NOMO-1 treated with dmso at 0.1 percent for 144 hours (cell line): ENCODE measurements at regions not wholly inside any gene's neighbourhood (a gene's known extent, or its start where the extent isn't known, plus 50 kb on each side); places are given as distances from the start of the nearest gene placed in this dataset.
"Not testable (repeated sequence)": the region's sequence is repeated elsewhere in the genome, so short reads cannot be mapped to it uniquely, and the experiment has no call there.

Experiments
- DNase-seq: peaks from one replicate; lab custom pipeline; 2025; ENCODE audit not compliant: unreplicated experiment; lab: John Stamatoyannopoulos, UW

DNA sequence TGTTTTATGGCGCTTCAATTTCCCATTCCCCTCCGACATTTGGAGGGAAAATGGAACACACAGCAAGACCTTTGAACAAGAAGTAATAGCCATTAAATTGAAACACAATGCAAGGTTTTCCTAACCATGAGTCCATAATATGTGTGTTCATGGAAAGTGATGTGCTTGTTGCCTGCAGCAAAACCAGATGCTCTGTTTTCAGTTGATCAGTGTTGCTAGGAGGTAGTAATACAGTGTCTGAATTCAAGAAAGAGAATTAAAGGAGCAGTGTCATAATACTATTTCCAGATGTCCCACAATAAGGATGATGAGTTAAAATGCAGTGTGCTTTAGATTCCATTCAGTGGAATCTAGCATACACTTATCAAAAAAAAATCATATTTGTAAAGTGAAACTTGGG, 637.4 kb upstream of the API5 start:
- DNase-seq = no peak

DNA sequence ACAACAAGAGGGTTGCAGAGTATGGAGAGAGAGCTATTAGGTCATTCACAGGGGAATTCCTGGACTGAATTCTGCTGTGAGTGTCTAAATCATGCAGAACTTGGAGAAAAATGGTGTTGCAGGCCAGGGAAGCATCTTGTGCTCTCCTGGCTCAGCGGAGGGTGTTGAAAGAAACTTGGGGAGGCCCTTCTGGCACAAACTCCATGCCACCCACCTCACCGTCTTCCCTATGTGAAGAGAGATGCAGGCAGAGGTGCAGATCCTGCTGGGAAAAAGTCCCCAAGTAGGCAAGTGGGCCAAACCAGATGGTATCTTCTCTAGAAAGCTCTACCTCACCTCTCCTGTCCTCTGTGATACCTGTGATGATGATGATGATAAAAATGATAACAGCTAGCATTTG, 604.3 kb upstream of the API5 start:
- no peak for DNase-seq

DNA sequence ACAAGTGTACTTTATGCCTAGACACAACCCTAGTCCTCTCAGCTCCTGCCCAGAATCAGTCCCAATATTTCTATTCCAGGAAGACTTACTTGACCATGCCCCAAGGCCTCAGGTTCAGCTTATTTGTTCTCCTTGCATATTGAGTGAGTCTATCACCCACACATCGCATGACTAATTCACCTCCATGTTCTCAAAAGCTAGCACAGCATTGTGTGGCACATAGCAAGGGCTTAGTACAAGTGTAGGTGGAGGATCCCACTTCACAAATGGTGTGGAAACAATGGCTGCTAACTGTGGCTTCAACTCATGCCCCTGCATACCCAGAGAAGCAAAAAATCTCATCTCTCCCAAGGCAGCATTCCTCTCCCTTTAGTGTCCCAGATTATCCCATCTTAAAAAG, 602.6 kb upstream of the API5 start:
- DNase-seq = no peak

DNA sequence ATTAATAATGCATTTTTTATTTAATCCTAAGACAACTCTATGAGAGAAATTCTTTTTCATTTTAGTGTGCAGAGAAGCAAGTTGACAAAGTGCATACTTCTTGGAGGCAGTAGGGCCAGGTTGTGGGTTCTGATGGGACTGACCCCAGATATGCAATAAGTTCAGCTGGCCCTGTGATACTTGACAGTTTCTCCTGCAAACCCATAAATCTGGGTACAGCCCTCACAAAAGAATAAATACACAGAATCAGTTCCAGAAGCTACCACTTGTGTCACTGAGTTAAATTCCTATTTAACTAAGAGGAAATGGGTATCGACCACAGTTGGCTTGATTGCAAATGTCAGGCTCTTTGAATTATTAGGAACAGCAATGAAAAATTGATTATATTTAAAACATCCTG, 598.5 kb upstream of the API5 start:
- DNase-seq = no peak

DNA sequence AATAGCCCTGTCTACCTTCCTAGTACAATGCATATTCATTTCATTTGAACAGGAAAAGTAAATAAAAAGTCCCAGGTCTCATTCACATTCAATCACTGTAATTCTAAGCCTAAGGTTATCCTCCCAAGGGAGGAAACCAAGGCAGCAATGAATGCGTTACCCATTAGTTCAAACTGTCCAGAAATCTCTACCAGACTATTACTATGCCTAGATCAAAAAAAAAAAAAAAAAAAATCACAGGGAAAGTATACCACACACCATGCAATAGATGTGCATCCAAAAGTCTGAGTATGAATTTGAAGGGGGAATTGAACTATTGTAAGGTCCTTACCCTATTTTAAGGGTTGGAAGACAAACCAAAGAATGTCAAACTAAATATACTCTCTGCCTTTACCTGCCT, 598.0 kb upstream of the API5 start:
- DNase-seq = no peak

DNA sequence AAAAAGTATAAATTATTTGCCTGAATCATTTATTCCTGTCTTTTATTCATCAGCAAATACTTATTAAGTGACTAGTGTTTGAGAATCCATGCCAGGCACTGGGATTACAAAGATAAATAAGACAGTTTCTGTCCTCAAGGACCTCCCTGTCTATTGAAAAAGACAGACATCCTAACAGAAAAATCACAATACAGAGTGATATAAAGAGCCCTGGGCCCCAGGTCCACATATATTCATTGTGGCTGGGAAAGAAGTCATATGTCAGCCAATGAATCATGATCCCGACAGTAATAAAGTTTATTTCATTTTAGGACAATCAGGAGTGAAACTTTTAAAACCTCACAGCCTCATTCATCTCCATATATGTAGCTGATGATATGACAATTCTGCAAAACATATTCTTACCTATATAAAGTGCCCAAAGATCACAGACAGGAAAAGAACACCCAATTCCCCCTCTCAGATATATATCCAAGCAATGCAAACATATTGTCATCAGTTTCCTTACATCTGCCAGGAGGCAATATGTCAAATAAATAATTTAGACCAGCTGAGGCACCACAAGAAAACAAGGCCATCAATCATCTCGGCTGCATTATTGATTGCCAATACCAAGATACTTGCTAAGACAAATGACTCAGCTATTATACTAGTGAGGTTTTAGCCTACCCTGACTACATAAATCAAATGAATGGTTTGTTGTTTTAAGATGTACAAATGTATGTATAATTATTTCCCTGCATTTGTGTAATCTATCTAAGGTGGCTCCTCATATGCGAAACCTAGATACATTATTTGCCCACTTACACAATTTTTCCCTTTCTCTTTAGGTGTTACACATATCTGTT, 590.9 kb upstream of the API5 start:
- no peak for DNase-seq

DNA sequence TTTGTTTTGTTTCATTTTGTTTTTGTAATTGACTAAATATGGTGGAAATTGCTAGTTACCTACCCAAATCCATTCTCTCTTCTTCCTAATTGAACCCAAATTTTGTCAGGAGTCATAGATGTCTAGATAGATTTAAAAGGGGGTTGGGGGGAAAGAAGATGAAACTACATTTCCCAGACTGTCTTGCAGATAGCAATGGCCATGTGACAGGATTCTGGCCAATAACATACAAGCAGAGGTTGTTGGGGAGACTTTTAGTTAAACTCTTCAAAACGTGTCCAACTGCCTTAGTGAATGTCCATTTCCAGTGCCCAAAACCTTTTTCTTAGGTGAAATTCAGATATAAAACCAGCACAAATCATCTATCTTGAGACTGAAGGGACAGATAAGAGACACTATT, 583.9 kb upstream of the API5 start:
- DNase-seq = no peak

DNA sequence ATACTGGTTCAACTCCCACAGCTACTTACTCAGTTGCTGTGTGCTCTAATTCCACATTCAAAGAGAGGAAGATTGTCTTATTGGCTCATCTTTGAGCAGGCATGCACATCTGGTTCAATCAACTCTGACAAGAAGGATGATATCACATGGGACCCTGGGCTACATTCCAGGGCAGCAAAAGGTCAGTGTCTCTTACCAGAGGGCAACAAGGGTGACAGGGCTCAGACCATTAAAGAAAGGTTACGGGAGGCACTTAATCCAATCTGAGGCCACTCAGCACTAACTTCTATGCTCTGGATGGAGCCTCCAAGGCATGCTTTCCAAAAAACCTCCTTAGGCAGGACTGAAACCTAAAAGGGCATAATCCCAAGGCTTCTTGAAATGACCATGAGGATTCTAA, 549.4 kb upstream of the API5 start:
- no peak for DNase-seq

DNA sequence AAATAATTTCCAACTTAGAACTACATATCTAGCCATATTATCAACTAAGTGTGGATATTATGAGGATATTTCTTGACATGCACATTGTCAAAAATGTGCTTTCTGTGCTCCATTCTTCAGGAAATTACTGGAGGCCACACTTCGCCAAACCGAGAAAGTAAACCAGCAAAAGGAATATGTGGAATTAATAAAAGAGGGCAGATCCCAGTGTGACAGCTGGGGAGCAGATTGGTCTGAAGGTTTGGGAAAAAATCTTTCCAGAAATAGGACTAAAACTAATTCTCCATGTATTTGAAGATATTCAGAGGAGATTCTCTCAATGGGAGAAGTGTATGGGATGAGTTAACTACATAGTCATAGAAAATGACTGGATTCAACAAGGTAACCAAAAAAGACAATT, 546.9 kb upstream of the API5 start:
- no peak for DNase-seq

DNA sequence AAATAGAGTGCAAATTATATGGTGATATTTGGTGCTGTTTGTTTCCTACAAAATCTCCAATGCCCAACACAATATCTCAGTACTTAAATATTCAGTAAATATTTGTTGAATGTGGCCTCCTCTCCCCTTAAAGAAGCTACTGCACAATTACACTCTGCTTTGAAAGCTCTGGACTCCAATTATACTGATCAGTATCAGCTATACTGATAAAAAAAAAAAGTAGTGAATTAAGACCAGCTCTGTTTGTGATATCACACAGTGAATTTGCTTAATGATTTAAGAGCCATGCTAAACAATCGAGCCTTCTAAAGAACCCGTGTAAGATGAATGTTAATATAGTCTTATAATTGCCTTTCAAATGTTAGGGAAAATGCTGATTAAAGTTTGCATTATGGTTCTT, 543.2 kb upstream of the API5 start:
- no peak for DNase-seq

DNA sequence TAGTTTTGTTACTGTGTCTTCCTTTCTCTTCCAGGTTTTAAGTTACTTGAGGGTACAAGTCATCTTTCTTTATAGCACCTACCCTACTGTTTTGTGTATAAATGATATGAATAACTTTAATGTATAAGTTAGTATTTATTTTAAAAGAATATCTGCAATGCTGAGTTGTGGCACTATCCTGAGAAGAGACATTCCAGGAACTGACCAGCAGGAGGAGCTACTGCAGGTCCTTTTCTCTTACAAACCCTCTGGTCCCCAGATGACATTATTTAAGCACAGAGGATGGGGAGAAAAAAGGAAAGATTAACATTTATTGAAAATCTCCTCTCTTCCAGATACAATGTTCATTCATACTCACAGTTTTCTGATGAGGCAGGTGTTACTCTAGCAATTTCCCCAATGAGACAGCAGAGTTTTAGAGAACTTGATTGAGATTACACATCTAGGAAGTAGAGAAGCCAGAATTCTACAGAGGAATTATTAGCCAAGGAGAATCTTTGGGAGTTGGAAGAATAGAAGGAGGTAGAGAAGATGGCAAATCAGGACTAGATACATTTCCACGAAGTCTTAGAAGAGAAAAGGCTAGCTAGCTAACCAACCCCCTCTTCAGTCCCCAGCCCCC, 541.2 kb upstream of the API5 start:
- DNase-seq = no peak

DNA sequence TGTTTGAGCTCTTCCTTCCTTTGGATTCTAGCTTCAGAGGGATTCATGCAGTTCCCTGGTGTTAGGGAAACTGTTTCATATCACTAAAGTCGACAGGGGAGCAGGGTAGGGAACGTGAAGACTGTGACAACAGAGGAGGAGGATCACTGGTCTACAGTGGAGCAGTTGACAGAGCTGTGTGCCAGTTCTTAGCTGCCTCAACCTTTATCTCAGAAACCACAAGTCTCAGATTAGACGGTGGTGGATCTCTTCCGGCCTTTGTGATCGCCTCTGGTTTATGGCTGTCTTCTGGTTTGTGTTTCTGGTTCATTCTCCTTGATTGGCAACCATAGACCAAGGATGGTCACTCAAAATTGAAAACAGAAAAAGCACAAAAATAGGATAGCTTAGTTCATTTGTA, 538.9 kb upstream of the API5 start:
- no peak for DNase-seq

DNA sequence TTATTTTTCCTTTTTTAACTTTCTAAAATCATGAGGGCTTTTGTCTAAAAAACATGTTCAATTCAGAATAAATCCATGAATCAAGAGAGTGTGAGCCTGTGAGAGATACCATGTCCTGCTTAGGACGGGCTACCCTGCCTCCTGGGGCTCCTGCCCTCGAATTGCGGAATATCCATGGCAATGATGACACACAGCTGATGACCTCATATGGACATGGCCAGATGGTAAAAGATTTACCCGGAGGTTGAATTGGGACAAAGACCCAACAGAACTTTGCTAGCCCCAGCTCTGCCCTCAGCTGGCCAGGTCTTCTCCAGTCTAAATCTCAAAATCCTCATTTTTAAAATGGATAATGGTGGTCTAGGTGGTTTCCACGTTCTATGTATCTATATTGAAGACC, 538.1 kb upstream of the API5 start:
- DNase-seq = no peak

DNA sequence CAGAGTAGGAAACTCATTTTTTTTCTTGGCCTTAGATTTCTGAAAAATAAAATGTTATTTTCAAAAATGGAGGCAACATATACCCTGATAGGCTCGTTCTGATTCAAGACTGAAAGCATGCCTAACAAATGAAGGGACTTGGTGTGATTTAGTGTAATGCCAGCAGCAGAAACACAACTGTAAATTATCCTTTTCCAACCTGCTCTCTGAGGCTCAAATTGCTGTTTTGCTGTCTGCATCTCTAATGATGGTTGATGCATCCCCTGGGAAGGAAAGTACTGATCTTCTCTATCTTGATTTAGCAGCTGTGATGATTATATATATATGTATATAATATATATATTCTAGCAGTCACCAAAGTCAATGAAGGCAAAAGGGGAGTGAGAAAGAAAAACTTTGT, 537.2 kb upstream of the API5 start:
- DNase-seq = no peak

DNA sequence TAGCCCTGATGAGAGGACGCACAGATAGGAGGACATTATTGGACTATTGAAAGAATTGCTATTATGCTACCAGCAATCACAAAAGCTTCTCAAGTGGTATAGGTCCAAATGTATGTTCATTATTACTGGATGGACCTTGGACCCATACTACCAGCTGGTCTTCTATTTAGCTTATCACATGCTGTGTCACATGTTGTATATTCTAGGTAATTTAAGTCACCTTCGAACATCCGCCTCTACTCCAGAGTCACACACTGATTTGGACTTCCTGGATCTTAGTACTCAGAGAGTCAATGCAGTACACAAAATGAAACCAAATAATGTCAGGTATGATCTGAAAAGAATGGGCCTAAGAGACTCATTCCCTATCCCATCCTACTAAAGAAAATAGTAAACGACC, 534.0 kb upstream of the API5 start:
- no peak for DNase-seq

DNA sequence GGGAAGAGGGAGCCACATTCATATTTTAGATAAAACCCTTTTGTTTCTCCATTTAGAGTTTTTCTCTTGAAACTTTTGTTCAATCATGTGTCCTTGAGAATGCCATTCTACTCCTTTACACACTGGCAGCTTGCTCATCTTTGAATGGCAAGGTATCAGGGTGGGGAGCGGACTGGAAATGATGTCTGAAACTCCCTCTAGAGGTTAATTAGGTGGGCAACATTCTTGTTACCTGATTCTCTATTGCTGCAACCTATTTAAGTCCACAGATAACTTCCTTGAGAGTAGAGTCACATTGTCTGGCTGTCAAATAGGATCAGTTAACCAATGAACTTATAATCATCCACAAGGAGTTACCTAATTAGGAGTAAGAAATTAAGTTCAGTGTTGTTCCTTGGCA, 533.6 kb upstream of the API5 start:
- DNase-seq = no peak

DNA sequence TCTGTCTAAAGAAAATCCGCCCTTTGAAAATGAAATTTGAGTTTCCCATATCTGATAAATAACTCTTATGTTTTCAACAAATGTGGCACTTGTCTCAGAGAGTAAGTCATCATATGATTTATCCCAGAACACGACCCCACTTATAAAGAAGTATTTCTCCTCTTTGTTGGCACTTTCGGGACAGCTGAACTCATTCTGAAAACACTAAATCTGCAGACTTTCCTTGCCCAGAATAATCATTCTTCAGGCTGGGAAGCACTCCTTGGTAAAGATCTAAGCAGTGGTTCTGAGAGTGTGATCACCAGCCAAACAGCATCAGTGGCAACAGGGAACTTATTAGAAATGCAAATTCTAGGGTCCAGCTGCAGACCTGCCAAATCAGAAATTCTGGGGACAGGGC, 532.2 kb upstream of the API5 start:
- DNase-seq = no peak

DNA sequence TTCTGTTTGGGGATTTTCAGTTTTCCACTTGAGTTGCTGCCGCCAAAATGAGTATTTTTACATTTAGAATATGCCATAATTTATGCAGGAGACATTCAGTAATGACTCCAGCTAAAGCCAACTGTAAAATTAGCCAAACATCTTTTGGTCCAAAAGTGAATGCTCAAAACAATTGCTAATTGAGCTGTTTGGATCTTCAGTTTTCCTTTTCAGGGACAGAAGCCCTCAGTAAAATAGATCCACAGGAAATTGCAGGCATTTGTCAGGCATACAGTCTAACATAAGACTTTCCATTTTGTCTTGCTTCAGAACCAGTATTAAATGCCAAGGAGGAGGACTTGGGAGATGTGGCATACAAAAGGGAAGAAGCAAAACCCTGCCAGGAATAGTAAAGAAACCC, 524.8 kb upstream of the API5 start:
- no peak for DNase-seq

DNA sequence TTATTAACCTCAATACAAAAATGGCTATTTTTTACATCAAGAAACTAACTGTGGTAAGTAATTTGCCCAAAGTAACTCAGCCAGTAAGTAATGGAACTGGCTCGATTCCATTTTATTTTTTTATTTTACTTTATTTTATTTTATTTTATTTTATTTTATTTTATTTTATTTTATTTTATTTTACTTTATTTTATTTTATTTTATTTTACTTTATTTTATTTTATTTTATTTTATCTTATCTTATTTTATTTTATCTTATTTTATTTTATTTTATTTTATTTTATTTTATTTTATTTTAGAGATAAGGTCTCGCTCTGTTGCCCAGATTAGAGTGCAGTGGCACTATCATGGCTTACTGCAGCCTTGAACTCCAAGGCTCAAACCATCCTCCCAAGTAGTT, 516.3 kb upstream of the API5 start:
- not testable (repeated sequence) for DNase-seq

DNA sequence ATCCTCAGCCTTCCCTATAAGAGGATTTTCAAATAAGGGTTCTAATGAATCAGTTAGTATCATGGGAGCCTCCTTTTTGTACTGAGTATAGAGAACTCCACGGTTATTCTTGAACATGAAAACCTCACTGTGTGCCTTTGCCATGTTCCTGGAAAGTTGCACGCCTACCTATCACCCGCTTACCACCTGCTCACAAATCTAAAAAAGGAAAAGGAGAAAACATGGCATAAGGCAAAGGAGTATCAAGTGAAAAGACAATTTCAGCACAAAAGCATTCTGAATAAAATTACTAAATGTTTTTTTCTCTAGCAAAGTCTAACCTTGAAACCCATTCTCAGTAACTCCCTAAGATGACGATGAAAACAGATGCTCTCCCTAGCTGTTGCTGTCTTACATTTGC, 511.8 kb upstream of the API5 start:
- DNase-seq = no peak

DNA sequence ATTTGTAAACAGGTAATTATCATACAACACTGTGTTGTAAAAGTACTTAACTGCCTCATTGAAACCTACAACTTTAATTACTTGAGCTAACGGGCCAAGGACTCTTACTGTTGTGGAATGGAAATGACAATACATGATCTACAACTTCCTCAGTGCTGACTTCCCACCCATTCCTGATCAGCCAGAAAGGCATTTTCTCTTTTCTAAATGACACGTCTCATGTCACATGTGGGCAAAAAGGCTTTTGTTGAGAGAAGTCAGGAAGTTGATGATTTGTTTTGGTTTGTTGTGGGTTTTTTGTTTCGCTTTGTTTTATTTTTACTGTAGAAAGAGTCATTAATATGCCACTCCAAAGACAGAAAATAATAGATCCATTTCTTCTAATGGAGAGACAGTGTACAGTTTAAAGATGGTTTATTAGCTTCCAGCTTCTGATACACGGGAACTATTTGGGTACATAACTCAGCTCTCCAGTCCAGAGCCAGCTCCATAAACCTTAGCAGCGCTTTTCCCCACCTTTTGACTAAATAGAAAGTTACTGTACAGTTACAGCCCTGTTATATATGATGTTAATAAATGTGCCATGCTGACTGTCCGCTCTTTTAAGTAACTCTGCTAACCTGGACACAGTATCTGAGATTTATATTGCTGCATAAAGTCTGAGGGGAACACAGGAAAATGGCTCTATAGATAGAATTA, 509.4 kb upstream of the API5 start:
- no peak for DNase-seq

DNA sequence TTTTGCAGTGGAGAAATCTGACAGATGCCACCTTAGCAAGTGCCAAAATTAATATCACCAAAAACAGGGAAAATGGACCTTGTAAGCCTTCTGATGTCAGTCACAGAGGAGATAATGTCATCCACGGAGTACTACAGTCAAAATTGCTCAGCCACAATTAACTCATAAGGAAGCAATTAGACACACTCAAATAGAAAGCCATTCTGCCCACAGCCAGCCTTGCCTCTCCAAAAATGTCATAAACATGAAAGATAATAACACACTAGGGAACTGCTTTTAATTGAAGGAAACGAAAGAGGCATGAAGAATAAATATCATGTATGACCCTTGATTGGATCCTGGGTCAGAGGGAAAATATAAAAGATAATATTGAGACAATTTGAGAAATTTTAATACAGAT, 505.6 kb upstream of the API5 start:
- DNase-seq = no peak
